ENCODE measurements at regions not wholly inside any gene's neighbourhood (a gene's known extent, or its start where the extent isn't known, plus 50 kb on each side); places are given as distances from the start of the nearest gene placed in this dataset.

- no peak for TF ChIP-seq CTCF (conservative IDR thresholded peaks at IDR 0.05; ENCODE audit: low read length)
- no peak for TF ChIP-seq EZH2phosphoT487 (IDR thresholded peaks at IDR 0.05; ENCODE audit: borderline replicate concordance)
Observed at GRCh38 chr1:214952648-214953047, 129.9 kb upstream of the KCNK2 start.
